DMS153 treated with DMSO at 0.1 percent for 48 hours (cell line): ENCODE measurements at regions not wholly inside any gene's neighbourhood (a gene's known extent, or its start where the extent isn't known, plus 50 kb on each side); places are given as distances from the start of the nearest gene placed in this dataset.

ENCODE experiments used
- DNase-seq: peaks from one replicate; lab custom pipeline; 2025; ENCODE audit not compliant: unreplicated experiment; lab: John Stamatoyannopoulos, UW

DNA sequence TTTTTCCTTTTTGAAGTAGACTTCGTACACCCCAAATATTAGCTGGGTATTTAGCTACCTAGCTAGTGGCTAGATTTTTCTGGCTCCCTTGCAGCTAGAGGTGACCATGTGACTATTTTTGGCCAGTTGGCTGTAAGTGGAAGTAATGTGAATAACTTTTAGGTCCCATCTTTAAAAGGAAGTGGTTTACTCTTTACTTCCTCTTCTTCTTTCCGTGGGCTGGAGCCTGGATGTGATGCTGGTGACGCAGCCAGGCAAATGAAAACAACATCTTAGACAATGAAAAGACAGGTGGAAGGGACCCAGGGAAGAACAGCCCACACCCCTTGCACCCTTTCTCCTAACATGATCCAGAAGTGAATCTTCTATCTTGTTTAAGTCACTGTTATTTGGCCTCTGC is 245.5 kb downstream of the ATP23 start:
- no peak for DNase-seq

DNA sequence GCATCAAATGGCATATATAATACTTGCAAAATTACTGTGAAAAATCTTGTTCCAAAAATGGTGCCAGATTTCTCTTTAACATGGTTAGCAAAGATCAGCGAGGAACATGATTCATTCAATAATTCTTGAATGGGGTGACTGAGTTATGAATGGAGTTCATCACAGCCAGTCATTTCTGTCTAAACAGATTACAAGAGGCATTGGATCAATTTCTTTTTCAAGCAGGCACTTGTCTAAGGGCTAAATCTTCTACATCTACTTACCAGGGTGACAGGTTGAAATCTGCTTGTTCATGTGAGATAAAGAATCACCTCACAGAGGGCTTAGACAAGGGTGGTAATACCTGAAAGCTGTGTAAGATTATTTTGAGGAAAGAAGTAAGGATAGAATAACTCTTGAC is 247.7 kb downstream of the ATP23 start:
- DNase-seq, result no peak

DNA sequence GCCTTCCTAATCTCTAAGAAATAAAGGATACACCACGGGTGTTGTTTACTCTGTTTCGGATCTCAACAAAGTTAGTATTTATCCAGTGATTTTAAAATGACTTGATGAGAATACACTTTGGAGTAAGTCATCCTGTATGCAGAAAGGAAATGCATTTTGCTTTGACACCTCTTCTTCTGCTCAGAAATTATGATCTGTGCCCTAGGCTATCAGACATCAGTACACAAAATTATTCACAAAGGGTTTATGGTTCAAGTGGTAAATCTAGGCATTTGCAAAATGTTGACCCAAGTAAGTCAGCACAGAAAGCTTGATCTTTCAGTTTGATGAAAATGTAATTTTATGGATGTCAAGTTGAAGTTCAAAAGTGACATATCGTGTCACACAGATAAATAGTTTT is 248.5 kb downstream of the ATP23 start:
- DNase-seq, result no peak

DNA sequence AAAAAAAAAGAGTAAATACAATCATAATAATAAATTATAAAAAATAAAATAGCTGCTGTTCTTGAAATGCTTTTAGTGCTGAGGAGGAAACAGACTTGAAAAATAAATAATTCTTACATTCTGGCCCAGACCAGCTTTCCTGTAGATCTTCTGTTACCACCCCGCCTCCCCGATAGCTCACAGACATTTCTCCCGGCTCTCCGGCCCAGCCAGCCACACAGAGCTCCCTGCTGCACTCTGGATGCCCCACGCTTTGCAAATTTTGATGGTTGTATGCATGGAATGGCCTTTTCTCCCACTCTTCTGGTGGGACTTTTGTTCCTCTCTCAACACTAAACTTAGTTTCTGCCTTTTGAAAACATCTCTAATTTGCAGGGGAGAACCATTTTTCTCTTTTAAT is 249.3 kb downstream of the ATP23 start:
- DNase-seq, result no peak

DNA sequence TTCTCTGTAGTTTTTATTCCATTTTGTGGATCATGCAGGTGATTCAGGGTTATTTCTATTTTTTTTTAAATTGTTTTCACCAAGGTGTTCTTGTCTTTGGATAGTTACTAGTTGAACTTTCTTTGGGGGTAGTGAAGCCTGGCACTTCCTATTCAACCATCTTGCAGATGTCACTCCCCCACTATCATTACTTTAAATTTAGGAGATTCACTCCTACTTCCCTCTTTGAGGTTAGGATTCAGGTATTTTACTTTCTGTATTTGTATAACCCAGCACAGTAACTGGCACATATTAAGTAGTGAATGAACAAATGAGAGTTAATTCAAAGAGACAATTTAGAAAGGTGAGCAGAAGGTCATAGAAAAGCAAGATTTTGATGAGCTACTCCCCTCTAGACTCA is 255.6 kb downstream of the ATP23 start:
- DNase-seq, result no peak

DNA sequence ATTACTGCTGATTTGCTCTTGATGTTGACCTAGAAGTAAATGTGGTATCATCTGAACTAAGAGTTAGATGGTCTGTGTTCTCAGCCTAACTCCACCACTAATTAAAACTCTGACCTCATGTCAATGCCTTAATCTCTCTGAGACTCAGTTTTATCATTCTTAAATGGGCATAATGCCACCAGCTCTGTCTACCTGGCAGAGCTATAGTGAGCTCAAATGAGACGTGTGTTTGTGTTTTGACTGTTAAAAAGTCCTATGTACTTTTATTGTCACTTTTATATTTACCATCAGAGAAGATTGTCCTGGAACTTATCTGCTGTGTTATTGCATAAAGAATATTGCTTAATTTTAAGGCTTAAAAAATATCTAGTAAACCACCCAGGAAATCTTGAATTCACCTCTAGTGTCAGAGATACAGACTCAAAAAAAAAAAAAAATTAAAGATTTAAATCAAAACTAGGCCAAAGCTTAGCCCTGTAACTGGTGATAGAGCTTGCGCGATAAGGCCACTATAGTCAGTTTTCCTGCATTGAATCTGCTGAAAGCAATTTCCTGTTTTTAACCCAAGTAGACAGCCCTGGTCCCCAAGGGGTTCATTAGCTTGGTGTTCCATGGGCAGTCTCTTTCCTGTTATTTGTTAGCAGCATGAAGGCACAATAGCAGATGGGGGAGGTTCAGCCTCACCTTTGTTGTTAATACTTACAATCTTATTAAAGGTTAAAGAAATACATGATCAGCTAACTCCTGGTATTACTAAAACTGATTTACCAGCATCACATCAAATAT is 261.8 kb downstream of the ATP23 start:
- DNase-seq, result peak; percentile 53

DNA sequence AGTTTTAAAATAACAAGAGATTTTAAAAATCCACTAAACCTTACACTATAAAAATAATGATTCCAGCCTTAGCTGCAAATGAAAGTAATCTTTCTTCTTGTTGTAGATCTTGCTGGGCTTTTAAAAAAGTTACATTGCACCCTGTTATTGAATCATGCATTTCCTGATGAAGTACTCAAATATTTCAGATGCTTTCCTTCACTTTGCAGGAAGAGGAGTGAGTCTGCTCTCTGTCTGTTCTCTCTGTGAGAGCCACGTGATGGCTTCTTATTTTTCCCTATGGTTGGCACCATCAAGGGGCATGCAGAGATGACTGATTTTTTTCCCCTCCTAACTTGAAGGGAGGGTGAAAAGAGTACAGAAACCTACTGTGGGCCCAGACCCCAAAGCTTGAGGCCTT is 262.7 kb downstream of the ATP23 start:
- DNase-seq, result no peak

DNA sequence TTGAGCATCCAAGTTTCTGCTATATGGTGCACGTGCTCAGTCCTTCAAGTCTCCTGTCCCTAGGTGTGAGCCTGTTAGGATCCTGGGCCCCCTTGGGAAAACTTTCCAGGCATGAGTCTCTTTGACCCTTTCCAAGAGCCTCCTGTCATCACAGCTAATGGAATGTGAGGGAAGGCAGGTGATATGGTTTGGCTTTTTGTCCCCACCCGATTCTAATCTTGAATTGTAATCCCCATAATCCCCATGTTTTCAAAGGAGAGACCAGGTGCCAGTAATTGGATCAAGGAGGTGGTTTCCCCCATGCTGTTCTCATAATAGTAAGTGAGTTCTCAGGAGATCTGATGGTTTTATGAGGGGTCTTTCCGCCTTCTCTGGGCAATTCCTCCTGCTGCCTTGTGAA is 265.5 kb downstream of the ATP23 start:
- DNase-seq, result no peak

DNA sequence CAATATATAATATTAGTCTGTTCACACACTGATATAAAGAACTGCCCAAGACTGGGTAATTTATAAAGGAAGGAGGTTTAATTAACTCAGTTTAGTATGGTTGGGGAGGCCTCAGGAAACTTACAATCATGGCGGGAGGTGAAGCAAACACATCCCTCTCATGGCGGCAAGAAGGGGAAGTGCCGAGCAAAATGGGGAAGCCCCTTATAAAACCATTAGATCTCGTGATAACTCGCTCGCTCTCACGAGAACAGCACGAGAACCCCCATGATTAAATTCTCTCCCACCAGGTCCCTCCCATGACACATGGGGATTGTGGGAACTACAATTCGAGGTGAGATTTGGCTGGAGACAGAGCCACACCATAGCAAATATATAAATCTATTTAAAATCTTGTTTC is 269.8 kb downstream of the ATP23 start:
- no peak for DNase-seq

DNA sequence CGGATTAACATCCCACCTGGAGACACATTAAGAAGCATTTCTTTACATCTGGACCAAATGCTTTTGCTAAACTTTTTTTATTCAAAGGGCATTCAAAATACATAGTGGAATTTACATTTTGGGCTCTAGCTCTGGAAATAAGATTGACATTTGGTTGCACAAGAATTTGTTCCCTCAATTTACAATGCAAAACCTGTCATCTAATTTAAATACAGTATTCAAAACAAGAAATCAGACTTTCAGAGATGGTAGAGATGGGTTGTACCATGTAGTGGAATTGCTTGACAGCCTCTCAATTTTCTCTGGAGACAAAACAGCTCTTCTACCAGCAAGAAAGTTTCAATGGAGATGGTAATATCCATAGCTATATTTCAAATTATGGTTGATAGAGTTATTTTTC is 275.8 kb downstream of the ATP23 start:
- no peak for DNase-seq

DNA sequence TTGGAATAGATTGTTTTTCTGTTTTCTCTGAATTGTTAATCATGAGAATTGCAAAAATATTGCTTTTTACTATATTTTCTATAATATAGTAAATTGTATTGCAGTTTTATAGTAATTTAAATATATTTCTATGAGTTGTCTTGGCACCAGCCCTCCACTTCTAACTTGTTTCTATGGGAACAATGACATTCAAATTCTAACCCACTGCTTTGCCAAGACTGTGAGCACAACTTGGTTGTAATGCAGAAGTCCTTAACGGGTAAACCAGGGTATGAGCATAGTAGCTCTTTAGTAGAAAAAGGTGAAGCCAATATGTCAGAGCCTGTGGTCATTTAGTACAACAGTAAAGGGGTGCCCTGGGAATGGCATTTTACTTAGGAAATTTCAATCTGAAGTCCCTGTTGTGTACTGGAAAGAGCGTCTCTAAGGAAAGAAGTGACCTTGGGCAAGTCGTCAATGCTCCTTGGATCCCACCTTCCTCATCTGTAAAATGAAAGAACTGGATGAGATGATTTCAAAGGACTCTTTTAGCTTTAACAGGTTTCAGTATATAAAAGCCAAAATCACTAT is 283.3 kb downstream of the ATP23 start:
- DNase-seq, result no peak

DNA sequence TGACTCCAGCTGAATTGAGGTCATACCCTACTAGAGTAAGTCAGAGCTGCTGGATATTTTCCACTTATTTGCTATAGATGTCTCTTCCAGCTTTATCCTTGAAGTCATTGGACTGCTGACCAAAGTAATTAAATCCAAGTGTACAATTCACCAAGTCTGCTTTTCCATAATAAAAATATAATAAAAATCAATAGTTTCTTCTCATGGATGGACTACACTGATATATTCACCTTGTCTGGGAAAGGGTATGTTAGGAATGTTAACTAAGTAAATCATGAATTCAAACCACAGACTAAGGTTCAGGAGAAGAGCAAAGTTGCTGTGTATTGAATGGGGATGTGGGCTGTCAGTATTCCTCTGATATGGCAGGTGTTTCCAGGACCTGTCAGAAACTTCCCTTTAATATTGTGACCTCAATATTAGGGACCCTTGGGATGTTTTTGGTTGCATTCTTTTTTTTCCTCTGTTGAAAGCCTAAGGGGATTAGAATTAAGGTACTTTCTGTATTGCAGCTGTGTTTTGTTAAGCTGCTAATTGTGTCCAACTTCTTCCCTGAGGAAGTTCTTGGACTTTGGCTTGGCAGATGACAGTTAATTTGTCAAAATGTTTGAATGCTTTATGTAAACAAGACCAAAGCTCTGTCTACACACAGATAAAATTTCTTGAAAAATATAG is 284.0 kb downstream of the ATP23 start:
- no peak for DNase-seq

DNA sequence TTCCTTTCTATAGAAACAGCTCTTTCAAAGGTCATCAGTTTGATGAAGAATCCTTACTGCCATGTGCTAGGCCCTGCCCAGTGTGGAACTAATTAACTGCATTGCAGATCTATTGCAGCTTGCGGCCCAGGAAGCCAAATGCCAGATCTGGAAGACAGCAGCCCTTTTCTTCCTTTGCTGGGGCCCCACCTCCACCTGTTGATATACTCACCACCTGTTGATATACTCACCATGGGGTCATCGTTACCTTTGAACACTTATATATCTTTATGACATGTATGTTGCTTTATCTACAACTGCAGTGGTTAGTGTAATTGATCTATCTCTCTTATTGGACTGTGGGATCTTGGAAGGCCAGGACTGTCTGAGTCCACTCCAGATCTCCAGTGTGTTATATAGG is 292.5 kb downstream of the ATP23 start:
- DNase-seq, result no peak

DNA sequence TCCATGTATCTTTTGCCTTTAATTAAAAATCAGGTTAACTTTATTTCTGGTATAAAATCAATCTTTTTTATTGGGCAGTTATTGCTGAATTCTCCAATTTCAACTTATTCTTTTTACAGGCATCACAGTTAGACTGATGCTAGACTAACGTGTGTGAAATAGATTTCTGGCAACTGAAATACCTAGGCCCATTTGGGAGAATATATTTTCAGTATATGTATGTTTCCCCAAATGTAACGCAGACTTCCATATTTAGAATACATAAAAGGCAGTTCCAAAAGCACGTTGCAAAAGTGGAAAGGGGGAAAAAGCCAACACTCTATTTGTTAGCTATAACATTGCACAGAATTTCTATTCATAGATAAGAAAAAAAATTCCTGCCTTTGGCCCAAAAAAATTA is 297.0 kb downstream of the ATP23 start:
- no peak for DNase-seq

DNA sequence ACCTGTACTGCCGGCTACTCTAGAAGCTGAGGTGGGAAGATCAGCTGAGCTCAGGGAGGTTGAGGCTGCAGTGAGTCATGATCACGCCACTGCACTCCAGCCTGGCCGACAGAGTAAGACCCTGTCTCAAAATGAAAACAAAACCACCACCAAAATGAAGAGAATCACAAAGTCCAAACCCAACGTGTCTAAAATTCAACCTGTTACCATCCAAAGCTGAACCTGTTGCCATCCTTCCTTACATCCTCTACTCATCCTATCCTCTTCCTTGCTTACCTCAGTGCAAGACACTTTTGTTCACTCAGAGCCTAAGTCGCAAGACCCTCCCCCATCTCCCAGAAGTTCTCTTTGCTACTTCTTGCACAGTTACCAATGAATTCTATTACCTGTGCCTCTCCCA is 299.7 kb downstream of the ATP23 start:
- no peak for DNase-seq

DNA sequence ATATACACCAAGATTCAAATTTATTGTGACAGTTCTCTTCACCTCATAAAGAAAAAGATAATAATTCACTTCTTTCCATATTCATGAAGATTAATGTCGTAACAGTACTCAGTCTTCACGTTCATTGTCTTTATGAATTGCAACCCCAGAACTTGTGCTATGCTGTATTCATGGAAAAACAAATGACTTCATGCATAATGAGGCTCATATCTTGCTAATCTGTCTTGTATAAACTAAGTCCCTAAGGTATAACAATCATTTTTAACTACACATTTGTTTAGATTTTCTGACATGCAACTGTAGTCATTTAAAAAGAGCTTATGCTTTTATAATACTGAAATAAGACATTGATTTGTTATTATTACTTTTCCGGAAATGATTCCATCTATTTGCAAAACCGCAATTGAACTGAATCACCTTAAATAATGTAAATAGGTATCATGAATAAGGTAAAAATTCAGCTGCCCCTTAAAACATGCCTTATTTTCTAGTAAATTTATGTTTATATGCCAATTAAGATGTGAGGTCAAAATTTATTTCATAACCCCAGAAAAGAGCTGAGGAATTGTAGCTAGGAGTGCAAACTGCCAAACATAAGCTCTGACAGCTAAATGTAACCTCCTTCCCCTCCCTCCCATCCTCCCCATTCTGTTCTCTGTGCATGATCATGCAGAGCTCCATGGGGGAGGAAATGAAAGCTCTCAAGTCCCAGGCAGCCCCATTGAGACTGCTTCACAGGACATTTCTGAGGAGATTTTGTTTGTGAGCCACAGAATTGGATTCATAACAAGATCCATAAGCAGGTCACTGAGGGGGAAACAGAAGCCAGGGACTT is 301.6 kb downstream of the ATP23 start:
- no peak for DNase-seq

DNA sequence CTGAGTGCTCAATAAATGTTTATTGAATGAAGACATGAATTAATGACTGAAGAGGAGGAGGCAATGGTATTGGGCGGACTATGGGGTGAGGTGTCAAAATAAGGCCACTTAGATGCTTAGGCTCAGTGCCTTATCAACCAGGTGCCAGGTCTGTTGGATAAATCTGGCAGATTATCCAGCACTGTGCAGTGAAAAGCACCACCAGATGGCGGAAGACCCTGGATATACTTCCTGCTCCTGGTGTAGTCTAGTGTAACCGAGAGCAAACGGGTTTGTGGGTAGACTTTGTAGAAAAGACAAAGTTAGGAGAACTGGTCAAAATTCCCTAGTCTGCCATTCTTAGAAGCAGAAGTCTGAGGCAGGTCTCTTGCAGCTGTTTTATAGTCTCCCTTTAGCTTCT is 306.3 kb downstream of the ATP23 start:
- DNase-seq, result no peak

DNA sequence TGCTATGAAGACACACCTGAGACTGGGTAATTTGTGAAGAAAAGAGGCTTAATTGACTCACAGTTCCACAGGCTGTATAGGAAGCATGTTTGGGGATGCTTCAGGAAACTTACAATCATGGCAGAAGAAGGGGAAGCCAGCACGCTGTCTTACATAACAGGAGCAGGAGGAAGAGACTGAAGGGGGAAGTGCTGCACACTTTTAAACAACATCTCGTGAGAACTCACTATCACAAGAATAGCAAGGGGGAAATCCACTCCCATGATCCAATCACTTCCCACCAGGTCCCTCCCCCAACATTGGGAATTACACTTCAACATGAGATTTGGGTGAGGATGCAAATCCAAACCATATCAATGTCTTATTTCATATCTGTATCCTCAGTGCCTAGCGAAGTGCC is 307.2 kb downstream of the ATP23 start:
- no peak for DNase-seq

DNA sequence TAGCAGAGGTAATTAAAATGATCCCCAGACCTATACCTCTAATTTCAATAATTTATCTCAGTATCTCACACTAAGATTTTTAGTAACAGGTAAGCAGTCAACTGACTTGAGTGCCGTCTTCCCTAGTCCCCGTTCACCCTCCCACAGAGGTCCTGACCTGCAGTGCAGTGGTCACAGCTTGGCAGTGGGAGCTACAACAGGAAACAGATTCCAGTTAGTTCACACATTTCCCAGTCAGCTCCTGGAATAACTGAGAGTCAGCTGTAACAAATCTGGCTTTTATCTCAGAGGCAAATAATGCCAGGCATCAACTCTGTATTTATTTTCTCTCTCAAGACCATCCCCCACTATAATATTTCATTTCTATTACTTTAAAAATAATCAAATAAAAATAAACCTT is 308.2 kb downstream of the ATP23 start:
- no peak for DNase-seq

DNA sequence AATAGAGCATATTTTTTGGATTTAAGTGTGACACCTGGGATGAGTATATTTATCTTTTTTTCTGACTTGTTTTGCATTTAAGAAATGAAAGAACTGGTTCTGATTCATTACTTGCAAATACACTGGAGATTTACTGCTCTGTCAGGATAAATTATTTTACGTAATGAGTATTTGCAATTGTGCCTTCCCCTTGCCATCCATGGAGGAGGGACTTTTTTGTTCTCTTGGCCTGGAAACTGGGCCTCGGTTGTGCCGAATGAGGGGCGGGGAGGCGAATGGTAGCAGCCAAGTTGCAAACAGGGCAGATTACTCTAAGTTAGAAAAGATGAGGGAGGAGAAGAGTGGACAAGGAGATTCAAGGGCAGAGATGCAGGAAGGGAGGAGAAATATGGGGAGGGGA is 308.7 kb downstream of the ATP23 start:
- no peak for DNase-seq

DNA sequence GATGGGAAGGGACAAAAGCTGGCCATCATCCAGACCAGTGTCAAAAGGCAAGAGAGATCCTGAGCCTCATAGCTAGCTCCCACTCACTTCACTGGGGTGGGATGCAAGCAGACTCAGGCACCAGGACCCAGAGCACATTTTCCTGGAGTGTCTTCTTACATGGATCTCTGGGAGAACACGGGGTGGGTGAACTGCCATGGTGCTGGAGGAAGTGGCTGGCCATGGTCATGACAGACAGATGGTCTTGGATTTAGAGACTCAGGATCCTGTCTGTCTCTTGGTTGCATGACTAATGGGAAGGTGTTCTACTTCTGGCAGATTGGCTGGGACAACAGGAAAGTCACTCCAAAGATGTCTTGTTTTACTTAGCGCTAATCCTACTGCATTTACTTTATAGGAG is 311.5 kb downstream of the ATP23 start:
- no peak for DNase-seq

DNA sequence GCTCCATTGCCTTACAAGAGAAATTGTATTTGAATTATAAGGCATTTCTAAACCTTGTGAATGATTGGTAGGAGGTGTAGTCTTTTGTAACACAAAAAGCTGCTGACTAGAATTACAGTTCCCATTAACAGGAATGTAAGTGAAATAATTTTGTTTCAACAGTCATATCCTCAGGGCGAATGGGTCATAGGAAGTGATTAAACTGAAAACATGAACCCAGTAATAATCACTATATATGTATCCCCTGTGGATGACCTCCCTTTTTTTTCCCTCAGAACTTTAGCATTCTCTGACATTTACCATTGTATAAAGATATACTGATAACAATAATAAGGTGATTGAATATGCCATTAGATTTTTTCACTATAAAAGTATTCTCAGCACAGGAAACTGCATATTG is 312.3 kb downstream of the ATP23 start:
- no peak for DNase-seq
